ENCODE measurements at regions not wholly inside any gene's neighbourhood (a gene's known extent, or its start where the extent isn't known, plus 50 kb on each side); places are given as distances from the start of the nearest gene placed in this dataset.

GRCh38 chr9:109886041-109886440, 106.0 kb downstream of the PALM2AKAP2 start:
- no peak for FAIRE-seq
- no peak for TF ChIP-seq TAF1 (IDR thresholded peaks at IDR 0.05; ENCODE audit: borderline replicate concordance, low read depth, low read length)
- no peak for TF ChIP-seq POLR2AphosphoS5 (IDR thresholded peaks at IDR 0.05; ENCODE audit: low read depth, low read length)
- TF ChIP-seq POLR2A (IDR thresholded peaks at IDR 0.05; ENCODE audit: low read depth, low read length) = no peak
- DNase-seq (ENCODE audit: insufficient read length) = no peak

DNA sequence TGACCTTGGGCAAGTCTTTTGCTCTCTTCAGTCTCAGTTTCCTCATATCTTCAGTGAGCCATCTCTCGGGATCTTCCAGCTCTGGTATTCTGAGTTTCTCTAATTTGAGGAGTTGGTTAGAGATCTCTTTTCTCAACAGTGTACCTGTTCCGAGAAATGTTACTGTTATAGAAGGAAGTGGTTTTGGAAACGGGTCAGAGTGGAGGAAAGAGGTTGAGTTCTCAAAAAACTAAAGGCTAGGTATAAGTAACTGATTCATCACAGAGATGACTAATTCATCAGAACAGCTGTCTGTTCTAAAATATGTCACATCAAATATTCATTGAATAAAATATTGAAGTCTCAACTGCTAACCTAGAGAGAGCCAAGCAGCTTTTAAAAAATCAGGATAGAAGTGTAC, 106.6 kb downstream of the PALM2AKAP2 start:
- FAIRE-seq = no peak
- TF ChIP-seq TAF1 (IDR thresholded peaks at IDR 0.05; ENCODE audit: borderline replicate concordance, low read depth, low read length) (no peak), POLR2A (IDR thresholded peaks at IDR 0.05; ENCODE audit: low read depth, low read length) (no peak), POLR2AphosphoS5 (IDR thresholded peaks at IDR 0.05; ENCODE audit: low read depth, low read length) (no peak)
- no peak for DNase-seq (ENCODE audit: insufficient read length)

GRCh38 chr9:109887079-109887478, 107.1 kb downstream of the PALM2AKAP2 start:
- FAIRE-seq = no peak
- TF ChIP-seq TAF1 (IDR thresholded peaks at IDR 0.05; ENCODE audit: borderline replicate concordance, low read depth, low read length) = no peak
- no peak for TF ChIP-seq POLR2AphosphoS5 (IDR thresholded peaks at IDR 0.05; ENCODE audit: low read depth, low read length)
- TF ChIP-seq POLR2A (IDR thresholded peaks at IDR 0.05; ENCODE audit: low read depth, low read length) = no peak
- DNase-seq (ENCODE audit: insufficient read length) = no peak

DNA sequence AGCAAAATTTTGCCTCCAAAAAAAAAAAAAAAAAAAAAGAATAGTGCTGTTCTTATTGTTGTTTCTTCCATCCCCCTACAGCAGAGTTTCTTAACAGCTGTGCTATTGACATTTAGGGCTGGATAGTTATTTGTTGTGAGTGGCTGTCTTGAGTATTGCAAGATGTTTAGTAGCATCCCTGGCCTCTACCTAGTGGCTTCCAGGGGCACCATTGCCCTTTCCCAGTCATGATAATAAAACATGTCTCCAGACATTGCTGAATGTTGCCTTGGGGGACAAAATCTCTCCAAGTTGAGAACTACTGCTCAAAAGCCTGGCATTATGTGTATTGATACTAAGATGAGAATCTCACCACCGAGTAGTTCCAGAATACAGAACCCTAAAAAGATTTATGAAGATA, 108.7 kb downstream of the PALM2AKAP2 start:
- FAIRE-seq = no peak
- no peak for TF ChIP-seq POLR2A (IDR thresholded peaks at IDR 0.05; ENCODE audit: low read depth, low read length)
- no peak for TF ChIP-seq TAF1 (IDR thresholded peaks at IDR 0.05; ENCODE audit: borderline replicate concordance, low read depth, low read length)
- no peak for TF ChIP-seq POLR2AphosphoS5 (IDR thresholded peaks at IDR 0.05; ENCODE audit: low read depth, low read length)

DNA sequence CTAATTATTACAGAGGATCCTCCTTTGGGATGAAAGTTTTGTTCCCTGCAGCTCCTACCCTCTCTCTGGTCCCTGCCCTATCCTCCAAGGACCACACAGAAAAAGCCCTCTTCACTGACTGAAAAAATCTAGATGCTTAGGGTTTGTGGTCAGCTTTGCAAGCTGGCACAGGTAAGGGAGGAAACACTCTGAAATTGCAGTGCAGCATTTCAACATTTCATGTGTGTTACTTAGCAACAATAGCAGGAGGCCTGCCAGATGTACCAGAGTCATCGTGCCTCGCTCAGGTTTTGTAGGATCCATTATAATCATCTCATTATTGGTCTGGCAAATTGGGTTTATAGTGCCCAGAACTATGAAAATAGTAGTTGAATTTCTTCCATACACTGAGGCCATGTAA, 109.5 kb downstream of the PALM2AKAP2 start:
- no peak for DNase-seq (ENCODE audit: insufficient read length)
- no peak for FAIRE-seq
- TF ChIP-seq POLR2AphosphoS5 (IDR thresholded peaks at IDR 0.05; ENCODE audit: low read depth, low read length) = no peak
- TF ChIP-seq POLR2A (IDR thresholded peaks at IDR 0.05; ENCODE audit: low read depth, low read length) = no peak
- no peak for TF ChIP-seq TAF1 (IDR thresholded peaks at IDR 0.05; ENCODE audit: borderline replicate concordance, low read depth, low read length)

More for the DNA sequence above, 108.7 kb downstream of the PALM2AKAP2 start:
- DNase-seq (ENCODE audit: insufficient read length) = no peak

- TF ChIP-seq TAF1 (IDR thresholded peaks at IDR 0.05; ENCODE audit: borderline replicate concordance, low read depth, low read length) (no peak), POLR2A (IDR thresholded peaks at IDR 0.05; ENCODE audit: low read depth, low read length) (no peak), POLR2AphosphoS5 (IDR thresholded peaks at IDR 0.05; ENCODE audit: low read depth, low read length) (no peak)
- FAIRE-seq (peak; percentile 70), DNase-seq (ENCODE audit: insufficient read length) (no peak)
These were observed 113.2 kb downstream of the PALM2AKAP2 start for GRCh38 chr9:109893241-109893640.

GRCh38 chr9:109894473-109894872, 114.5 kb downstream of the PALM2AKAP2 start:
- TF ChIP-seq TAF1 (IDR thresholded peaks at IDR 0.05; ENCODE audit: borderline replicate concordance, low read depth, low read length) (no peak), POLR2AphosphoS5 (IDR thresholded peaks at IDR 0.05; ENCODE audit: low read depth, low read length) (no peak), POLR2A (IDR thresholded peaks at IDR 0.05; ENCODE audit: low read depth, low read length) (no peak)
- DNase-seq (ENCODE audit: insufficient read length) = no peak
- no peak for FAIRE-seq

- DNase-seq (ENCODE audit: insufficient read length) = no peak
- TF ChIP-seq TAF1 (IDR thresholded peaks at IDR 0.05; ENCODE audit: borderline replicate concordance, low read depth, low read length) (no peak), POLR2A (IDR thresholded peaks at IDR 0.05; ENCODE audit: low read depth, low read length) (no peak), POLR2AphosphoS5 (IDR thresholded peaks at IDR 0.05; ENCODE audit: low read depth, low read length) (no peak)
- FAIRE-seq = peak; percentile 83
These were observed 115.1 kb downstream of the PALM2AKAP2 start for GRCh38 chr9:109894921-109895758.

DNA sequence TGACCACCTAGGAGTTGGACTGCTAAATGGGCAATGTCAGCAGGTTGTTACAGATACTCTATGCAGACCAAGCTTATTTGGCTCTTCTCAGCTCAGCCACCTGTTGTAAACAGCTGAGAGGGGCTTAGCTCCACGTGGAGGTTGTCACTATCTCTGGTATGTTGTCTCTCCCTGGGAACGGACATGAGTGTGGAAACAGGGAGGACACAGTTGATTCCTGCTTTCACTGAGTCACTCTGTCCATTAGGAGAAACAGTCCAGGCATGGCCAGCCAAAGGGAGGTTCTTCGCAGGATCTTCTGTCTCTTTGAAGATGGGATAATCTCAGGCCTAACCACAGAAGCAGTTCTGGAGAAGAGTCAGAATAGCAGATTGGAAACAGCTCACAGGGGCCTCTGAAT, 121.2 kb downstream of the PALM2AKAP2 start:
- no peak for TF ChIP-seq POLR2A (IDR thresholded peaks at IDR 0.05; ENCODE audit: low read depth, low read length)
- TF ChIP-seq POLR2AphosphoS5 (IDR thresholded peaks at IDR 0.05; ENCODE audit: low read depth, low read length) = no peak
- TF ChIP-seq TAF1 (IDR thresholded peaks at IDR 0.05; ENCODE audit: borderline replicate concordance, low read depth, low read length) = no peak
- FAIRE-seq = no peak

GRCh38 chr9:109903515-109904138, 123.6 kb downstream of the PALM2AKAP2 start:
- FAIRE-seq (peak; percentile 93), DNase-seq (ENCODE audit: insufficient read length) (no peak)
- TF ChIP-seq TAF1 (IDR thresholded peaks at IDR 0.05; ENCODE audit: borderline replicate concordance, low read depth, low read length) (no peak), POLR2AphosphoS5 (IDR thresholded peaks at IDR 0.05; ENCODE audit: low read depth, low read length) (no peak), POLR2A (IDR thresholded peaks at IDR 0.05; ENCODE audit: low read depth, low read length) (no peak)

More for the DNA sequence above, 121.2 kb downstream of the PALM2AKAP2 start:
- DNase-seq (ENCODE audit: insufficient read length) = no peak

- FAIRE-seq (no peak), DNase-seq (ENCODE audit: insufficient read length) (no peak)
- no peak for TF ChIP-seq TAF1 (IDR thresholded peaks at IDR 0.05; ENCODE audit: borderline replicate concordance, low read depth, low read length)
- TF ChIP-seq POLR2AphosphoS5 (IDR thresholded peaks at IDR 0.05; ENCODE audit: low read depth, low read length) = no peak
These were observed 124.7 kb downstream of the PALM2AKAP2 start for GRCh38 chr9:109904666-109905065.

- no peak for DNase-seq (ENCODE audit: insufficient read length)
- TF ChIP-seq POLR2A (IDR thresholded peaks at IDR 0.05; ENCODE audit: low read depth, low read length) (no peak), TAF1 (IDR thresholded peaks at IDR 0.05; ENCODE audit: borderline replicate concordance, low read depth, low read length) (no peak), POLR2AphosphoS5 (IDR thresholded peaks at IDR 0.05; ENCODE audit: low read depth, low read length) (no peak)
- no peak for FAIRE-seq
These were observed 125.5 kb downstream of the PALM2AKAP2 start for GRCh38 chr9:109905472-109905871.

Measured in GM12892 (cell line).